GM21723 (cell line): ENCODE measurements at regions not wholly inside any gene's neighbourhood (a gene's known extent, or its start where the extent isn't known, plus 50 kb on each side); places are given as distances from the start of the nearest gene placed in this dataset.
"Not testable (repeated sequence)": the region's sequence is repeated elsewhere in the genome, so short reads cannot be mapped to it uniquely, and the experiment has no call there.

Source experiments
- ATAC-seq: cut with Tn5 transposase; IDR thresholded peaks from one replicate; pipeline ENCODE4 v1.9.1; 2021; ENCODE audit warnings: mild to moderate bottlenecking, moderate library complexity; ENCODE audit not compliant: unreplicated experiment

- not testable (repeated sequence) for ATAC-seq
Observed at GRCh38 chr15:22665059-22665702, 121.3 kb upstream of the NIPA1 start.

GRCh38 chr15:22665711-22666110, 120.7 kb upstream of the NIPA1 start:
- ATAC-seq = not testable (repeated sequence)

- ATAC-seq = not testable (repeated sequence)
Observed at GRCh38 chr15:22684786-22685185, 101.7 kb upstream of the NIPA1 start.

- ATAC-seq = not testable (repeated sequence)
Observed at GRCh38 chr15:22699881-22700280, 86.6 kb upstream of the NIPA1 start.

GRCh38 chr15:22710831-22711341, 75.6 kb upstream of the NIPA1 start:
- ATAC-seq = not testable (repeated sequence)

GRCh38 chr15:22713933-22714332, 72.5 kb upstream of the NIPA1 start:
- ATAC-seq = not testable (repeated sequence)

- not testable (repeated sequence) for ATAC-seq
Observed at GRCh38 chr15:22714358-22715132, 71.9 kb upstream of the NIPA1 start.

GRCh38 chr15:22715133-22715845, 71.2 kb upstream of the NIPA1 start:
- not testable (repeated sequence) for ATAC-seq

- ATAC-seq = not testable (repeated sequence)
Observed at GRCh38 chr15:22719980-22720379, 66.5 kb upstream of the NIPA1 start.

GRCh38 chr15:22726104-22726503, 60.3 kb upstream of the NIPA1 start:
- ATAC-seq = not testable (repeated sequence)

GRCh38 chr15:22735067-22735466, 51.4 kb upstream of the NIPA1 start:
- ATAC-seq = not testable (repeated sequence)

GRCh38 chr15:22735781-22736180, 50.7 kb upstream of the NIPA1 start:
- no peak for ATAC-seq

GRCh38 chr15:22736200-22736599, 50.2 kb upstream of the NIPA1 start:
- not testable (repeated sequence) for ATAC-seq
